CMK (cell line): ENCODE measurements at regions not wholly inside any gene's neighbourhood (a gene's known extent, or its start where the extent isn't known, plus 50 kb on each side); places are given as distances from the start of the nearest gene placed in this dataset.

Source experiments
- DNase-seq: peaks from one replicate; pipeline ENCODE4 v3.0.0-alpha.2; 2010; ENCODE audit warnings: low read depth

DNA sequence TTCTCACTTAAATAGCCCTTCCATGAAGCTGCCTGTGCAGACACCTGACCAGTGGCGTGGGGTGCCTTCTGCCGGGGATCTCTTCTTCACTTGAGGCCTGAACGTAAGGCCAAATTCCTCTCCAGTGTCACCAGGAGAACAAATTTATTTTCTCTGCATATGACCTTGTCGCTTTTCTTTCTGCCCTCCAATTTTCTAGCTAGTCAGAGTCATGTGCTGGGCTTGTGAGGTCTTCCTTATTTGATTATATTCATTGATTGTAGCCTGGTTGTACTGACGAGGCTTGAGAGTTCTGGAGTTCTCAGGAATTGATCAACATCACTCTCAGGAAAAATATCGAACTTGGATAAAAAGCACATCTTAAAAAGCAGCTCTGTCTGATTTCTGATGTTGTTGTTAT is 255.7 kb downstream of the BUB3 start:
- DNase-seq, result no peak

DNA sequence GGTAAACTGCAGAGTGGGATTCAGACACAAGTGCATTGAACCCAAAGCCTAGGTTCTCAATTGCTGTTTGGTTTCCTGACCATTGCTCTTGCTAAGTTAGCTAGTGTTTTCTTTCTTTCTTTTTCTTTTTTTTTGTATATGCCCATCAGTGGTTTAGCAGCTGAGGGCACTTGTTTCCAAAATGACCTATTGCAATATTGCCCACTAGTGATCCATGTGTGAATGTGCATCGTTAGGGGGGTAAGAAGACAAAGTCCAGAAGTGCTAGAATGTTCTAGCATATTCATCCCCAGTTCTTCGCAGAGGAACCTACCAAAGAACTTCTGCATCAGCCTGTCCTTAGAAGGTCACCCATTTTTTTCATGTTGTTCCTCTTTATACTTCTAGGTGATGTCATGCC is 252.8 kb upstream of the GPR26 start:
- no peak for DNase-seq

DNA sequence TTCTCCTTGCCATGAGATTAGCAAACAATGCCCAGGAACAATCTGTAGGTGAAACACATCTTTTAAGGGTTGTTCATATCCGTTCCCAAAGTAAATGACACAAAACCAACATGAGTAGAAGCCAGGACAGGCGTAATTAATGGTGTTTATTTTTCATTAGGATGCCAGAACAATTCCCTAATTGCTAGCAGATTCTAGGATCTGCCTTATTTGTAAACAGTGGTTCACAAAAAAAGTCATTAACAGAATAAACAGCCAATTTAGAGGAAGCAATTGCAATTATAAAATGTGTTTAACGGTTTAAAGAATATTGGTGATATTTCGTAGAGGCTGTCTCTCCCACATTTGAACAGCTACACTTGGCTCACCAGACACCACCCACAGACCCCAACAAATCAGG is 250.6 kb upstream of the GPR26 start:
- DNase-seq, result no peak

DNA sequence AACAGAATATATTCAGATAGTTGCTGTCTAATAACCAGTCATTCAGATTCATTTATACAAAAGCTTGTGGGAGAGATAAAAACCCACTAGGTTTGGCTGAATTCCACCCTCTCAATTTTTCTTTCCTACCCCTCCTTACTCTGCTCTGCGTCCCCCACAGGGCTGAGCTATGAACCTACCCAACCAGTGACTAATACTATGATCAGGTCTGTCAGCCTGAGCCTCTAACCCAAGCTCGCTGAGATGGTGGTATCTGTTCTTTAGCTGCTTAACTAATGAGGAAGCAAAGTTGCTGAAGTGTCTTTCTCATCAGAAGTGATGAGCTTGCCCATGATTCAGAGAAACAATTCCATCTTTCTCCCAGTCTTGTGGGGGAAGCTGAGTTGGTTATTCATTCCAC is 248.7 kb upstream of the GPR26 start:
- DNase-seq, result no peak

DNA sequence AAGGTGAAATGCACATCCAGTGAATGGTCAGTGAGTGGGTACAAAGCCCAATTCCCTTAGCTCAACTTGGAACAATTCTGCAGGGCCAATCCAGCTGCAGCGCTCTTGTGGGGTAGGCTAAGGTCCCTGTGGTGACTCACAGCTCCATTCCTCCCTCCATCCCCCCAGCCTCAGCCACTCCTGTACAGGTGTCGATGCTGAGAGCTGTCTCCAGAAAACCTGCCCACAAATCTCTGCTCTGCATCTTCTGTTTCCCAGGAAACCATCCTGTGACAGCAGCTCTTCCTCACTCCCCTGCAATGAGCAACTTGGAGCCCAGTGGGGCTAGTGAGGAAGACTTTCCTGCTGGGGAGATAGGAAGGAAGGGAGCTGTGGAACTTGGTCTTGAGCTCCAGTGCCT is 244.7 kb upstream of the GPR26 start:
- DNase-seq, result no peak

DNA sequence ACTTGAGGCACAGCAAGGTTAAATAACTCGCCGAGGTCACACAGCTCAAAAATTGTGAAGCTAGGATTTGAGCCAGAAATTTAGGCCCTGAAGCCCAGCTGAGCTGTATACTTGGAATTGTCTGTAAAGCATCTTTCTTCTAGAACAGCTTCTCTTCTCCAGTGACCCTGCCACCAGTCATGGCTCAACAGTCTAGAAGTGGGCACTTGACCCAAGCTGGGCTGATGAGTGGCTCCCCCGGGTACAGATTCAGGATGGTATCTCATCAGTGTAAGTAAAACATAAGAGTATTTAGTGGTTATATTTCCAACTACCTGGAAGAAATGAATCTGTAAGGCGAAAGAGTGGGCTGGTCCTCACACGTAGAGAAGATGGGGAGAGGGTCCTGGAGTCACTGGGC is 243.9 kb upstream of the GPR26 start:
- no peak for DNase-seq

DNA sequence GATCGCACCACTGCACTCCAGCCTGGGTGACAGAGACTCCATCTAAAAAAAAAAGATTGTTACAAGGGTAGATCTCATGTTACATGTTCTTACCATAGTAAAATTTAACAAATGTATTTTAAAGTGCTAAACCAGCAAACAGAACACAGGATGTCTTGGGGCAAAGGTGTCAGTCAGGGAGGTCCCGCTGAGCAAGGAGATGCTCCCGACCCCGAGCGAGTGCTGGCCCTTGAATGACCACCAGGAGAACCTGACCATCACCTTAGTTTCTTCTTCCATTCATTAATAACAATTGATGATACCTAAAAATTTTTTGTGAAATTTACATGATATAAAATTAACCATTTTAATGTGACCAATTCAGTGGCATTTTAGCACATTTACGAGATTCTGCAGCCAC is 241.6 kb upstream of the GPR26 start:
- no peak for DNase-seq

DNA sequence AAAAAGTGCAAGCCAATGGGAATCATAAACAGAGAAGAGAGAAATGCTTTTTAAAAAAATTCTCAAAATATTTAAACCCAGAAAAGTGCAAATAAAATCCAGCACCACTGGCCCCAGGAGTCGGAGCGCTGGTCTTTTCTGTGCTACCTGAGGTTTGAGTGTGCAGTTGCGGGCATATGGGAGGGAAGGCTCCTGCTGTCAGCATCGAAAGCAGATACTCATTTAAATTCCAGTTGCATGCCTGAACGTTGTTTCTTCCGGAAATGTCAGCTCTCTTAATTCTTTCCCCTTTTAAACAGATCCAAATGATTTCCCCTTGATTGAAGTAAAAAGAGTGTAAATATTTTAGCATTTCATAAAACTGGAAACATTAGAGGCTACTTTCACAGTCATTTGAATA is 240.5 kb upstream of the GPR26 start:
- no peak for DNase-seq

DNA sequence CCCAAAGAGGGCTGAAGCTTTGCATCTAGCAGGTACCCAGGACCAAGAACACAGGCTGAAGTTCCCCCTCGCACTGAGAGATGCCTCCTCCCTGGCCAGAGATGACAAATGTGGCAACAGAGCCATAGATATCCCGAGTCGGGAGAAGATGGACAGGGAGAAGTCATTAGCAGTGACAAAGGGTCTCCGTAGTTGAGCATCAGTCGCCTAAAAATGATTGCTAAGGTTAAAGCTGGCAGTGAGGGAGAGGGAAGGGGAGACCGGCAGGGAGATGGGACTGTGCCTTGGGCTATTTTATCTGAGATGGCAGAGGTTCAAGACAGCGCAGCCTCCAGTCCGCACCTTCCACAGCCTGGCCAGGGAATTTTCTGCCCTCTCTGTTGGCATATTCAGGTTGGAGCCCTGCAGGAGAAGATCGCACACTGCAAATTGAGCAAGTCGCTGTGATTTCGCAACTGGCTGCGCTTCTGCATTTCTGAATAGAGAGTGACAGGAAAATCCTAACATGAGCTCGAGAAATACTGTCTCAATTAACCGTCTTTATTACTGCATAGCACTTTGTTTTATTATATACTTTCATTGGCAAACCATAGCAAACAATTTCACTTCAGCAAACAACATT is 238.9 kb upstream of the GPR26 start:
- DNase-seq, result no peak

DNA sequence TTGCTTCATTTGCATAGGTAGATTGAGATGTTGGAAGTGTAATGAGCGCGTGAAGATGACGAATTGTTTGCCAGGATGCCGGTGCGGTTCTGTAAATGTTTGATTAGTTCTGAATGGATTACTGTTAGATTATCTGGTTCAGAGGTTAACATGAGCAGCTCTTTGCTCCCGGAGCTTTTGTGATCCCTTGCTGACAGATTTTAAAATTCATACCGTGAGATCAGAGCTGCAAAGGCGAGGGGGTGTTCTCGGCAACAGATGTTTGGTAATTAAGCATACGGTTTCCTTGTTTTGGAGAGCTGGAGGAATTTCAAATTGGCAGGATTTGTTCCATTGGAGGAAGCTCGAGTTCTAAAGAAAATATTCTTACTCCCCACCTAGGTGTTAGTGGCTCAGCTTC is 237.8 kb upstream of the GPR26 start:
- no peak for DNase-seq

DNA sequence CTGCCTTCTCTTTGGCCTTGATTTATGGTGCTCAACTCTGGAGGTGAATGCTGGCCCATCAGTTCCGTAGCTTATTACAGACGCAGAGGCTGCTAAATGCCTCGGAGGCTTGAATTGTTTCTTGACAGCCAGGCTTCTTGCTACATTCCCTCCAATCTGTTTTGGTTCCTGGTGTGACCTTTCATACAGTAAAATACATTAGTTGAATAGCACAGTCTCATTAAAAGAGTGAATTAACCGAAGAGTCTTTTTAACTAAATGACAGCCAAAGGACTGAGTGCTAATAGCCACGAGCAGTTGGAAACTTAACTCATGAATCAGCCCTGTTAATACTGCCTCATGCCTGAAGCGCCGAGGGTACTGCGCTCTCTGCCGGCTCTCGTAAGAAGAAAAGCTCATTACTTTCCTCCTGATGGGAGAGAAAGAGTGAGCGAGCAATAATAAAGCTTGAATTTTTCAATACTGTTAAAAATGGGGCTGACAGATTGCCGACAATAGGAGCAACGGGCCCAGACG is 236.4 kb upstream of the GPR26 start:
- no peak for DNase-seq

DNA sequence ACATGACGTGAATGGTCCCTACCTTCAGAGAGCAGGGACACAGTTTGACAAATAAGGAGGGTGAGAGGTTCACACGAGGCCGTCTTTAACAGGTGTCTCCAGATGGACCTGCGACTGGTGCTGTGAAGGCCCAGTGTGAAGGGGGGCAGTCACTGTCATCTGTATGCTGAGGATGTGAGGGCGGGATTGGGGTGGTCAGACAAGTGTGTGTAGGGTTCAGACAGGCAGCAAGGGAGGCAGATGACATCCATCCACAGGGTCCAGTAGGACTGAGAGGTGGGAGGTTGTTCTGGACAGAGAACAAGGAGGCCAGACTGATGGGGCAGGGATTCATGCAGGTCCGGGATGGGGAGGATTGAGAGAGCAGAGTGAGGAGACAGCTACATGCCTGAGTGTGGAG is 232.6 kb upstream of the GPR26 start:
- no peak for DNase-seq

DNA sequence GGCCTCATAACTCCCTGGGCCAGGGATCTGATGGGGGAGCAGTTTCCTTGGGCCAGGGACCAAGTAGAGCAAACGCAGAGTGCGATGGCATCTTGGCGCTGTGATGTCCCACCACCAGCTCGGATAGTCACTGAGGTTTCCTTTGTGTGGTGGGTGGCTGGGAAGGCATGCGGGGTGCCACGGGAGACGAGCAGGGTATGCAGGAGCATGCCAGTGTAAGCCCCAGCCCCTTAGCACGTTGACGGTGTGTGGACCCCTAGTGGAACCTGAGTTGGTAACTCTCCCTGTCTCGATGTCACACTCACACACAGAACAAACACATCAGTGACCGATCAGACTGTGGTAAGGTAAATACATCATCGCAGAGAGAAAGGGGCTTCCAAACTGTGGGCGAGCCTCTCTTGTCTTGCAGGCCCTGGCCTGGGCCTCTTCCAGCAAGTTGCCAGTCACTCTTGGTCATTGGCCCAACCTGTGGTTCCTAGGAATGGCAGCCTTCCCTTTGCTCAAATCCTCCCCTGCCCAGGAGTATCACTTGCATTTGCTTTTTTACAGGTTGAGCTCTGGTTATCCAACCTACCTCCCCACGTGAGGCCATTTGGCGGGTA is 231.6 kb upstream of the GPR26 start:
- no peak for DNase-seq

DNA sequence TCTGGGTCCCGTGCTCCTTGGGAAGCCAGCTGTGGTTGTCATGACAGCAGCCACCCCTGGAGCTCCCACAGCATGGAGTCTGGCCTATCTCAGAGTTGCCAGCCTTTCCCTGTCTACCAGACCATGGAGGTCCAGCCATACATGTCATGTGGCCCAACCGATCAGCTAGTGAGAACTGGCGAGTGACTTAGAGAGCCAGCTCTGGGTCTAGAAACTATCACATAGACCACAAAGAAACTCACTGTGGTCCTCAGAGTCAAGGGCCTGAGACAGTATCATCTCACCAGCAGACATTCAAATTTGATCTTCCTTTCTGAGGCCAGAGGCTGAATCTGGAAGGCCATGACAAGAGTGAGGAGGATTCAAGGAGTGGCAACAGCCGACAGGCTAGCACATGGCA is 223.3 kb upstream of the GPR26 start:
- DNase-seq, result no peak

DNA sequence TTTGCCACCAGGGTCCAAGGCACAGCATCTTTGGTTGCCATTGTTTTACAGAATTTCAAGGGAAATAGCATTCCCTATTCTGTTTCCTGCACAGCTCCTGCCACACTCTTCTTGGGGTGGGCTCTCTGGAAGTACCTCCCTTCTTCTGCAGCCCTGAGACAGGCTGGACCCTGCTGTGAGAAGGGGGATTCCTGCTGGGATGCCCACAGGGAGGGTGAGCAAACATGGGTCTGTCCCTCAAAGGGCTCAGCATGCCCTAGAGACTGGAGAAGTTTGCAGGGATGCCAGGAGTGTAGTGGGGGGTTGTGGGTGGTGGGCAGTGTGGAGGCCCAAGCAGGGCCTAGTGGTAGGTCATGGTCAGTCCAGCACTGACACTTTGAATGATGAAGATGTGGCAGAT is 222.2 kb upstream of the GPR26 start:
- no peak for DNase-seq

DNA sequence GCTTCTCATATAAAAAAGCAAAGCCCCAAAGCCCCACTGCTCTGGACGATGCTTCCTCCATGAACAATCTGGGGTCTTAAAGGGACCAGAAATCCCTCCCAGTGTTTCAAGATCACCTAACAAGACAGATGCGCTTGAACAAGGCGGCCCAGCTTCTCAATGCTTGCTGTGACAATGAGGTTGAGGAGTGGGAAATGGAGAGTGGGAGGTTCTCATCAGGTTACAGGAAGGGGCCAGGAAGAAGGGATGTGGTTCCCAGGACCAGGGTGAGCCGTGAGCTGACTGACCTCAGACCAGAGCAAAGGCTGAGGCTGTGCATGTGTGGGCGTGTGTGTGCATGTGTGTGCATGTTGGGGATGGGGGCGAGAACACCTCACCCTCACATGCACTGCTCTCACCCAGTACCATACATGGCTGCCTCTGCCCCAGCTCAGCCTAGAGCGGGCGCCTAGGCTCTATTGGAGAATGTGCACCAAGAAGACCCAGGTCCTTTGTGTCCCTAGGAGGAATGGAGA is 220.8 kb upstream of the GPR26 start:
- no peak for DNase-seq

DNA sequence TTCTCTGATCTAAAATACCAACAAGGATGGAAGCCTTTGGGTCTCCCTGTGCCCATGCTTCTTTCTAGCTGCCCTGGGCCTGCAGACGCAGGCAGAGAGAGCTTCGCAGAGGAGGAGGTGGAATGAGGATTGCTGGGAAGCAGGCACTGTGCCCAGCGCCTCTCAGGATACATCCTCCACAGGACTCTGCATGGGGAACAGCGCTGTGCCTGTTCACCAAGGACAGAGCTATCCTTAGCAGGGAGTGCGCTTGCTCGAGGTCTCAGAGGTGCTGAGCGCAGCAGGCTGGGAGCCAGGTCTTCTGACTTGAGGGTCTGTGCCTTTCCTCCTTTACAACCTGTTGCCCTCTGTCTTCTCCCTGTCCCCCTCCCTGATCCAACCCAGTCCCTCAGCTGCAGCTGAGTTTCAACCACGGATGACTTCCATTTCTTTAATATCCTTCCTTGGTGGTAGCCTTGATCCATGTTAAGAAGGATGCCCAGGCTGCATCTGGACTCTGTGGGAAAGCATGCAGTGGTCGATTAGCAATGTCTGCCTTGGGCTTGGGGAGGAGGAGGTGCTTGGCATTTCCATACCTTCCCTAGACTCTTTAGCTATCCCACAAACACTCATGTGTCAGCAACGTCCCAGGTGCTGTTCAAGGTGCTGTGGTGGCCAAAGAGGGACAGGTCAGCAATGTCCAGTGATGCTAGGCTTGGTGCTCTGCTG is 219.6 kb upstream of the GPR26 start:
- DNase-seq, result no peak

DNA sequence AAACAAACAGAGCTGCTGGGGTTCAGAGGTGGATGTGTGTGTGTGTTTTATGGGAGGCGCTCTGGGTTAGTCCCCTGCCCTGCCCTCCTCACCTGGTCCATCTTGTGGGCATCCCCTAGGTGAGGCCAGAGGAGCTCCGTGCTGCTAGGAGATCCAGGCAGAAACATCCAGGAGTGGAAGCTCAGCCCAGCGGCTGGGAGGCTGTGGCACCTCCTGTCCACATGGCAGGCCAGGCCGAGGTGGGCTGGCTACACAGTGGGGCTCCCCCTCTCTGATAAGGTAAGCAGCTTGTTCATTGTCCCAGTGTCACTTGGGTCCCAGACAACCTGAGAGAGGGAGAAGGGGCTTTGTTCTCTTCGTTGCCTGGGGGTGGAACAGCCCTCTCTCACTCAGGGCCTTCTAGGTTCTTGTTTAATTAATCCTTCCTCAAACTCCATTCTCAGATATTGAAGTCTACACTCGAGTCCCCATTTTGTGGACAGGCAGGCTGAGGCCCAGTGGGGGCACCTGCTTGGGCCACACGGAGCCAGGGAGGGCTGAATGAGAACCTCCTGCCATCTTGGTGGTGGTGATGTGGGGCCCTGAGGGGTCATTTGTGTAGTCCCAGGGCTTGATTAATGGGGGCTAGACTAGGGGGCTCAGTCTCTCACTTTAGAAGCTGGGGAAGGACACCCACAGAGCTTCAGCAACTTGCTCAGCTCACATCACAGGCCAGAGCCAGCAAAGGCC is 216.8 kb upstream of the GPR26 start:
- no peak for DNase-seq

DNA sequence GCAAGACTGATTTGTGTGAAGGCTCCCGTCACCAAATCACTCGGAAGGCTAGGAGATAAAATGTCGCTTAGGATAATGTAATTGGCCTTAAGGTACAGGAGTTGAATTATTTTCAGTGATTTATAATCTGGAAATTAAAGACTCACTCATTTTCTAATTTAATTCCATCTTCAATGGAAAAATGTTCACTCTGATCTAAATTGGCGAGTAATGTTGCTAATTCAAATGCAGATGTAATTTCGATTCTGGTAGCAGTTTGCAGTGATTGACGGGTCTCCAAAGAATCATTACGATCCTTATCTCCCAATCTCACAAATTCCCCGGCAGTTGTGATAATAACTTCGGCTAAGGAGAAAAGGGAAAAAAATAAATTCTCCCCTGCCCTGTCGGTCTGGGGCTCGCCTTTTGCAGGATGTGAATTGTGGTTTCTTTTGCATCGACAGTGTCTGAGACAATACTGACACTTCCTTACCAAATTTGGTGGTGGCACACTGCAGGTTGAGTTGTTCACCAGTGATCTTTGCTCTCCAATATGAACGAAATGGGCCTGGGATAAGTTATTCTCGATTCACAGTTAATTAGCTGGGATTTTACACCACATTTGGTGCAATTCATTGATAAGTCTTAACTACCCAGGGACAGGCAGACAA is 215.1 kb upstream of the GPR26 start:
- no peak for DNase-seq

DNA sequence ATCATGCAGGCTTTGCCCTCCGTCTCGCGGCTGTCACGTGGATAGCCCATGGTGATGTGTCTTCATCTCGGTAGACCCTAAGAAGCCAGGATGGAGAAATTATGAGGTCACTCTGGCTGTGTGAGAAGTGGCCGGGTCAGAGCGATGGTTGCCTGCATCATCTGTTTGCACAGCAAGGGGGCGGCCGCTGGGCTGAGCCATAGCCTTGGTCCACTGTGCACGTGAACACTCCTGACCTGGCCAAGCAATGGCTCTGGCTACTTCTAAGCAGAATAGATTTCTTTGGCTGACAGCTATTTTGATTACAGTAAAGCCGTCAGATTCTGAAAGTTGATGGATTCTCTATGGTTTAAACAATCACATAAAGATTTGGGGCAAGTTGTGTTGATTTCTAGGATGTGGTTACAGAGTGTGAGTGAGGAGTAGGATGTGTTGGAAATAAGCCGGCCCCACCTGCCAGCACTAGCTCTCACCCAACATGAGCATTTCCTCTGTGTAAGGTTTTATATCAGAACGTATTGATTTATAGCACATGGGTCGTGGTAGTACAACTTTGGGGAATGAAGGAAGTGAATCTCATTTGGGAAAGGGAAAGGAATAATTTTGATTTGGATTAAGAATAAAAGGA is 214.4 kb upstream of the GPR26 start:
- DNase-seq, result no peak

DNA sequence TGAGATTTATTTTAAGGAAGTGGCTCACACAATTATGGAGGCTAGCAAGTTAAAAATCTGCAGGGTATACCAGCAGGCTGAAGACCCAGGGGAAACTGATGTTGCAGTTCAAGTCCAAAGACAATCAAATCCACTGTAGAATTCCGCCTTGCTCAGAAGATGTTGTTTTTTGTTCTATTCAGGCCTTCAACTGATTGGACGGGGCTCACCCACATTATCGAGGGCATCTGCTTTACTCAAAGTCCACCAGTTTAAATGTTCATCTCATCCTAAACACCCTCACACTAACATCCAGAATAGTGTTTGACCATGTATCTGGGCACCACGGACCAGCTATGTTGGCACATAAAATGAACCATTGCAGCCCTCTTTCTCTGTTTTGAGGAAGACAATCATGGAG is 211.2 kb upstream of the GPR26 start:
- no peak for DNase-seq

DNA sequence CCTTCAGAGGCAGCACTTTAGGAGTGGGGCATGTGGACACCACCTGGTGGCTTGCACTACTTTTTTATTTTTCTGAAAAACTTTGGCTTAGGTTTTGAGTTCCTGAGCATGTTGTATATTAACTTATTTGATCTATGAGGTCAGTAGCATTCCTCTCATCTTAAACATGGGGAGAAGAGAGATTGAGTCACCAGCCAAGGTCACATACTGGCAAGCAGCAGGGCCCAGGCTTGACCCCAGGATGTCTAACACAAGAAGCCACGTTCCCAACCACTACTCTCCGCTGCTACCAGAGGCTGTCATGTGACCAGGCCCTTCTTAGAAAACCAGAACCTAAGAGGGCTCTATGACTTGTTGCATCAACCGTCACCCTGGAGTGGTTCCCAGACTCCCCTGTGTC is 210.3 kb upstream of the GPR26 start:
- DNase-seq, result no peak
